ENCODE measurements at regions not wholly inside any gene's neighbourhood (a gene's known extent, or its start where the extent isn't known, plus 50 kb on each side); places are given as distances from the start of the nearest gene placed in this dataset.

- no peak for TF ChIP-seq HES2 (IDR thresholded peaks at IDR 0.05)
- TF ChIP-seq CTCF (IDR thresholded peaks at IDR 0.05): no peak
- no peak for TF ChIP-seq REST (IDR thresholded peaks at IDR 0.05)
- TF ChIP-seq KDM5A (IDR thresholded peaks at IDR 0.05): no peak
- TF ChIP-seq EHMT2 (IDR thresholded peaks at IDR 0.05; ENCODE audit: low read depth): no peak
- TF ChIP-seq, protein P1, sequence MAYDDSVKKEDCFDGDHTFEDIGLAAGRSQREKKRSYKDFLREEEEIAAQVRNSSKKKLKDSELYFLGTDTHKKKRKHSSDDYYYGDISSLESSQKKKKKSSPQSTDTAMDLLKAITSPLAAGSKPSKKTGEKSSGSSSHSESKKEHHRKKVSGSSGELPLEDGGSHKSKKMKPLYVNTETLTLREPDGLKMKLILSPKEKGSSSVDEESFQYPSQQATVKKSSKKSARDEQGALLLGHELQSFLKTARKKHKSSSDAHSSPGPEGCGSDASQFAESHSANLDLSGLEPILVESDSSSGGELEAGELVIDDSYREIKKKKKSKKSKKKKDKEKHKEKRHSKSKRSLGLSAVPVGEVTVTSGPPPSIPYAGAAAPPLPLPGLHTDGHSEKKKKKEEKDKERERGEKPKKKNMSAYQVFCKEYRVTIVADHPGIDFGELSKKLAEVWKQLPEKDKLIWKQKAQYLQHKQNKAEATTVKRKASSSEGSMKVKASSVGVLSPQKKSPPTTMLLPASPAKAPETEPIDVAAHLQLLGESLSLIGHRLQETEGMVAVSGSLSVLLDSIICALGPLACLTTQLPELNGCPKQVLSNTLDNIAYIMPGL (CRISPR knock-in tag; IDR thresholded peaks at IDR 0.05; ENCODE audit: borderline replicate concordance): no peak
- TF ChIP-seq POLR2AphosphoS2 (conservative IDR thresholded peaks at IDR 0.05; ENCODE audit: low read length): no peak
- no peak for TF ChIP-seq CHD2 (IDR thresholded peaks at IDR 0.05; ENCODE audit: low read length, partially characterized antibody)
- TF ChIP-seq SMC3 (IDR thresholded peaks at IDR 0.05): no peak
- TF ChIP-seq RCOR1 (IDR thresholded peaks at IDR 0.05; ENCODE audit: low read depth, low read length): no peak
- TF ChIP-seq POLR2A (IDR thresholded peaks at IDR 0.05; ENCODE audit: low read length): no peak
- TF ChIP-seq USF2 (IDR thresholded peaks at IDR 0.05): no peak
- no peak for TF ChIP-seq CEBPB (IDR thresholded peaks at IDR 0.05)
Measured at GRCh38 chr22:20653012-20653794, 120.7 kb upstream of the SERPIND1 start.

Data from A549 (cell line).